ENCODE measurements at regions not wholly inside any gene's neighbourhood (a gene's known extent, or its start where the extent isn't known, plus 50 kb on each side); places are given as distances from the start of the nearest gene placed in this dataset.

- TF ChIP-seq CTCF (IDR thresholded peaks at IDR 0.05) (no peak), POLR2A (IDR thresholded peaks at IDR 0.05; ENCODE audit: low read depth) (no peak), POLR2AphosphoS5 (IDR thresholded peaks at IDR 0.05) (no peak)
Measured at GRCh38 chr13:97136418-97136817, 85.7 kb upstream of the MBNL2 start.

Data from esophagus muscularis mucosa (tissue), 3 donors.